ENCODE measurements at regions not wholly inside any gene's neighbourhood (a gene's known extent, or its start where the extent isn't known, plus 50 kb on each side); places are given as distances from the start of the nearest gene placed in this dataset.

DNA sequence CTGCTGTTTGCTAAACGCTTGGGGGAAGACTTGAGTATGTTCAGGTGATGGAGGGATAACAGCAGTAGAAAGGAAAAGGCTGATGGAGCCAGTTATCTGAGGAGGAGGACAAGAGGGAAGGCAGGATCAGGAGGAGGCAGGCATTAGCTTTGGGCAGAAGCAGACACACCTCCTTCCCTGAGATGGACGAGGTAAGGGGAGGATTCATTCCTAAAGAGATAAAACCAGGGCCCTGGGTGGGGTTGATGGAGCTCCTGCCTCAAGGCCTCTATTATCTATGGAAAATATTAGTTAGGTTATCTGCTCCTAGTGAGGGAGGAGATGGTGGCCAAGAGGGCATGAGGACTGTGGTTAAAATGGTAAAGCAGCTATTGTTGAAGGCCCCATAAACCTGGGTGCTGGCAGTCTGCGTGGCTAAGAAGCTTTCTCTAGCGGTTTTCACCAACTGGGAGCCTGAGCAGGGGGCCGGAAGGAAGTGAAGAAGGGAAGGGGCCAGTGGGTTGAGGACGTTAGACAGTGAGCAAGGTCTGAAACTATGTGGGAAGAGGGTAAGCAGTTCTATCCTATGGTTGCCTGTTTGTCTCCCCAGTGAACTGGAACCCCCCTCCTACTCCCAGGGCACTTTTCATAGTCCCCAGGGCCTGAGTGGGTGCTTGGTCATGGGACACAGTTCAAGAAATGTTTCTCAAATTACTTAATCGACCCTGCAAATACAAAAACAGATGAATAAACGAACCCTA is 56.6 kb upstream of the HK2 start:
- DNase-seq (ENCODE audit: low spot score) (no peak), ATAC-seq (no peak)
- H3K36me3 Mint-ChIP-seq = no peaks in the 10 kb centered on the region
- TF ChIP-seq TEAD1 (CRISPR knock-in tag; IDR thresholded peaks at IDR 0.05) (no peak), JAZF1 (CRISPR knock-in tag; IDR thresholded peaks at IDR 0.05) (no peak), ZNF121 (CRISPR knock-in tag; IDR thresholded peaks at IDR 0.05) (no peak), GABPB1 (CRISPR knock-in tag; IDR thresholded peaks at IDR 0.05) (no peak), ATF1 (CRISPR knock-in tag; IDR thresholded peaks at IDR 0.05) (no peak), NFYB (CRISPR knock-in tag; conservative IDR thresholded peaks at IDR 0.05; ENCODE audit: low read depth) (no peak), FOXP1 (CRISPR knock-in tag; IDR thresholded peaks at IDR 0.05; ENCODE audit: borderline replicate concordance) (no peak), NR2C2 (CRISPR knock-in tag; IDR thresholded peaks at IDR 0.05) (no peak), FOXJ3 (CRISPR knock-in tag; IDR thresholded peaks at IDR 0.05; ENCODE audit: borderline replicate concordance) (no peak), TEAD4 (CRISPR knock-in tag; IDR thresholded peaks at IDR 0.05) (no peak)
- TF ChIP-seq, protein P1, sequence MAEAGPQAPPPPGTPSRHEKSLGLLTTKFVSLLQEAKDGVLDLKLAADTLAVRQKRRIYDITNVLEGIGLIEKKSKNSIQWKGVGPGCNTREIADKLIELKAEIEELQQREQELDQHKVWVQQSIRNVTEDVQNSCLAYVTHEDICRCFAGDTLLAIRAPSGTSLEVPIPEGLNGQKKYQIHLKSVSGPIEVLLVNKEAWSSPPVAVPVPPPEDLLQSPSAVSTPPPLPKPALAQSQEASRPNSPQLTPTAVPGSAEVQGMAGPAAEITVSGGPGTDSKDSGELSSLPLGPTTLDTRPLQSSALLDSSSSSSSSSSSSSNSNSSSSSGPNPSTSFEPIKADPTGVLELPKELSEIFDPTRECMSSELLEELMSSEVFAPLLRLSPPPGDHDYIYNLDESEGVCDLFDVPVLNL (CRISPR knock-in tag; IDR thresholded peaks at IDR 0.05; ENCODE audit: borderline replicate concordance, low read depth) = no peak
- TF ChIP-seq, protein P2, sequence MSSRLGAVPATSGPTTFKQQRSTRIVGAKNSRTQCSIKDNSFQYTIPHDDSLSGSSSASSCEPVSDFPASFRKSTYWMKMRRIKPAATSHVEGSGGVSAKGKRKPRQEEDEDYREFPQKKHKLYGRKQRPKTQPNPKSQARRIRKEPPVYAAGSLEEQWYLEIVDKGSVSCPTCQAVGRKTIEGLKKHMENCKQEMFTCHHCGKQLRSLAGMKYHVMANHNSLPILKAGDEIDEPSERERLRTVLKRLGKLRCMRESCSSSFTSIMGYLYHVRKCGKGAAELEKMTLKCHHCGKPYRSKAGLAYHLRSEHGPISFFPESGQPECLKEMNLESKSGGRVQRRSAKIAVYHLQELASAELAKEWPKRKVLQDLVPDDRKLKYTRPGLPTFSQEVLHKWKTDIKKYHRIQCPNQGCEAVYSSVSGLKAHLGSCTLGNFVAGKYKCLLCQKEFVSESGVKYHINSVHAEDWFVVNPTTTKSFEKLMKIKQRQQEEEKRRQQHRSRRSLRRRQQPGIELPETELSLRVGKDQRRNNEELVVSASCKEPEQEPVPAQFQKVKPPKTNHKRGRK (CRISPR knock-in tag; IDR thresholded peaks at IDR 0.05; ENCODE audit: borderline replicate concordance) = no peak
- TF ChIP-seq, protein P3, sequence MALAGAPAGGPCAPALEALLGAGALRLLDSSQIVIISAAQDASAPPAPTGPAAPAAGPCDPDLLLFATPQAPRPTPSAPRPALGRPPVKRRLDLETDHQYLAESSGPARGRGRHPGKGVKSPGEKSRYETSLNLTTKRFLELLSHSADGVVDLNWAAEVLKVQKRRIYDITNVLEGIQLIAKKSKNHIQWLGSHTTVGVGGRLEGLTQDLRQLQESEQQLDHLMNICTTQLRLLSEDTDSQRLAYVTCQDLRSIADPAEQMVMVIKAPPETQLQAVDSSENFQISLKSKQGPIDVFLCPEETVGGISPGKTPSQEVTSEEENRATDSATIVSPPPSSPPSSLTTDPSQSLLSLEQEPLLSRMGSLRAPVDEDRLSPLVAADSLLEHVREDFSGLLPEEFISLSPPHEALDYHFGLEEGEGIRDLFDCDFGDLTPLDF (CRISPR knock-in tag; IDR thresholded peaks at IDR 0.05) = no peak
- TF ChIP-seq, protein P4, sequence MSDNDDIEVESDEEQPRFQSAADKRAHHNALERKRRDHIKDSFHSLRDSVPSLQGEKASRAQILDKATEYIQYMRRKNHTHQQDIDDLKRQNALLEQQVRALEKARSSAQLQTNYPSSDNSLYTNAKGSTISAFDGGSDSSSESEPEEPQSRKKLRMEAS (CRISPR knock-in tag; IDR thresholded peaks at IDR 0.05) = no peak
- H3K9me3 Mint-ChIP-seq = no peaks in the 10 kb centered on the region
- ChIA-PET CTCF (interaction anchor here (1.7 to 2.7 kb wide), 2 partner anchors 59 to 63 kb away, joined by 4 to 12 read pairs; no protein-coding TSS in a partner anchor), POLR2A (no interaction called here)
- H3K27ac Mint-ChIP-seq = no peak overlapping the region
- H3K27me3 Mint-ChIP-seq (ENCODE audit: low read depth) = peaks cover 5% of the 10 kb centered on the region; the same call in 1 of the 2 replicates
- peaks cover 24% of the 10 kb centered on the region for H3K4me1 Mint-ChIP-seq
- H3K4me3 Mint-ChIP-seq = no peak overlapping the region

DNA sequence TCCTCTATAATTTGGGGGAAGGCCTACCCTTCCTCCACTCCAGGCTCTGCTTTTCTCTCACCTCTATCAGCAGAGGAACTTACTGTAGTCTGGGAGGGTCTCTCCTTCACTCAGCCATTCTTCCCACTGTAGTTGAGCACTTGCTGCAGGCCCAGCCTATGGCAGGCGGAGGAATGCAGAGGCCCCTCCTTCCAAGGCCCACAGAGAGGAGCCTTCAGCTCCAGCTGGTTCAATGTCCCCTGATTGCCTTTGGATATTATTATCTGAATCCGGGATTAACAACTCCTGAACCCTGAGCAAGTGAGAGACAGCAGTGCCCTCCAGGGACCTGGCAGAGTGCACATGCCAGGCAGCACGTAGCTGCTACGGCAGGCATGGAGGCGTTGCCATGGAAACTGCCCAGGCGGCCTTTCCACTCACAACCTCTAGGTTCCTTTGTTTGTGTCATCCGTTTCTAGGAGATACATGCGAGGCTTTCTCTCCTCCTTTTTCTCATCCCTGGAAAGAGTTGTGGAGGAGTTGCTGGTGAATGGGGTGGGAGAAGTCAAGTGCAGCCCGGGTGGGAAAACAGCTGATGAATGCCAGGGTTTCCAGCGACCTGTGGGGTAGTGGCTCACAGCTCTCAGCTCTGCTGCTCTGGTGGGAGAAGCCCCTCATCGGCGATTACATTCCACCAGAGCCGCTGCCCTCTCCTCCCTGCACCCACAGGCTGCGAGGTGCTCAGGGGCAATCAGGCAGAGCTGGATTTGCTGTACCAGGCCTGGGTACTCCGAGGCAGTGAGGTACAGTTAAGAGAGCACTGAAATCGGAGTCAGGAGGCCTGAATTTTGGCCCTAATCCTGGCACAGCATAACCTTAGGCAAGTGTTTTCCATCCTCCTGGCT is 55.3 kb upstream of the HK2 start:
- no peak overlapping the region; the same call in 1 of the 2 replicates for H3K27ac Mint-ChIP-seq
- peak; percentile 72 for DNase-seq (ENCODE audit: low spot score)
- POLR2A ChIA-PET = interaction anchor here (0.7 kb wide), 1 partner anchor 12 kb away, joined by 5 read pairs; no protein-coding TSS in a partner anchor
- TF ChIP-seq, protein P5, sequence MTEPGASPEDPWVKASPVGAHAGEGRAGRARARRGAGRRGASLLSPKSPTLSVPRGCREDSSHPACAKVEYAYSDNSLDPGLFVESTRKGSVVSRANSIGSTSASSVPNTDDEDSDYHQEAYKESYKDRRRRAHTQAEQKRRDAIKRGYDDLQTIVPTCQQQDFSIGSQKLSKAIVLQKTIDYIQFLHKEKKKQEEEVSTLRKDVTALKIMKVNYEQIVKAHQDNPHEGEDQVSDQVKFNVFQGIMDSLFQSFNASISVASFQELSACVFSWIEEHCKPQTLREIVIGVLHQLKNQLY (CRISPR knock-in tag; IDR thresholded peaks at IDR 0.05) = no peak
- no peak for TF ChIP-seq OVOL2 (CRISPR knock-in tag; IDR thresholded peaks at IDR 0.05; ENCODE audit: borderline replicate concordance)
- TF ChIP-seq, protein P6, sequence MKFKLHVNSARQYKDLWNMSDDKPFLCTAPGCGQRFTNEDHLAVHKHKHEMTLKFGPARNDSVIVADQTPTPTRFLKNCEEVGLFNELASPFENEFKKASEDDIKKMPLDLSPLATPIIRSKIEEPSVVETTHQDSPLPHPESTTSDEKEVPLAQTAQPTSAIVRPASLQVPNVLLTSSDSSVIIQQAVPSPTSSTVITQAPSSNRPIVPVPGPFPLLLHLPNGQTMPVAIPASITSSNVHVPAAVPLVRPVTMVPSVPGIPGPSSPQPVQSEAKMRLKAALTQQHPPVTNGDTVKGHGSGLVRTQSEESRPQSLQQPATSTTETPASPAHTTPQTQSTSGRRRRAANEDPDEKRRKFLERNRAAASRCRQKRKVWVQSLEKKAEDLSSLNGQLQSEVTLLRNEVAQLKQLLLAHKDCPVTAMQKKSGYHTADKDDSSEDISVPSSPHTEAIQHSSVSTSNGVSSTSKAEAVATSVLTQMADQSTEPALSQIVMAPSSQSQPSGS (CRISPR knock-in tag; IDR thresholded peaks at IDR 0.05; ENCODE audit: borderline replicate concordance, low read depth) = no peak
- no peak for TF ChIP-seq SMAD3 (CRISPR knock-in tag; IDR thresholded peaks at IDR 0.05; ENCODE audit: borderline replicate concordance)
- TF ChIP-seq ZBTB21 (CRISPR knock-in tag; IDR thresholded peaks at IDR 0.05; ENCODE audit: borderline replicate concordance) = no peak
- TF ChIP-seq, protein P7, sequence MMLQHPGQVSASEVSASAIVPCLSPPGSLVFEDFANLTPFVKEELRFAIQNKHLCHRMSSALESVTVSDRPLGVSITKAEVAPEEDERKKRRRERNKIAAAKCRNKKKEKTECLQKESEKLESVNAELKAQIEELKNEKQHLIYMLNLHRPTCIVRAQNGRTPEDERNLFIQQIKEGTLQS (CRISPR knock-in tag; conservative IDR thresholded peaks at IDR 0.05) = no peak
- no peak for TF ChIP-seq TP53 (CRISPR knock-in tag; IDR thresholded peaks at IDR 0.05)

More for the DNA sequence above, 55.3 kb upstream of the HK2 start:
- Mint-ChIP-seq H3K4me3 (peak overlapping the region; percentile 48), H3K9me3 (no peaks in the 10 kb centered on the region), H3K4me1 (peaks cover 24% of the 10 kb centered on the region), H3K27me3 (ENCODE audit: low read depth) (peaks cover 7% of the 10 kb centered on the region; the same call in 1 of the 2 replicates), H3K36me3 (no peaks in the 10 kb centered on the region)
- CTCF ChIA-PET = interaction anchor here (0.7 to 2.7 kb wide), 4 partner anchors 57 to 88 kb away, joined by 4 to 12 read pairs (median 4); no protein-coding TSS in a partner anchor
- peak; percentile 97 for ATAC-seq
